Tibial nerve (tissue), 3 donors: ENCODE measurements at regions not wholly inside any gene's neighbourhood (a gene's known extent, or its start where the extent isn't known, plus 50 kb on each side); places are given as distances from the start of the nearest gene placed in this dataset.

Experiments
- CTCF ChIP-seq, 5 experiments: fragments of 200-600 bp in 3 of 5; fragments of 450-650 bp in 2 of 5; sonication (generic) in 3 of 5; IDR thresholded peaks; one replicate each; pipeline ENCODE4 v1.5.1; 2016 to 2019; ENCODE audit warnings: antibody characterized with exemption in 5 of 5, mild to moderate bottlenecking in 3 of 5, moderate library complexity in 2 of 5
- POLR2A ChIP-seq, 2 donors: fragments of 450-650 bp; IDR thresholded peaks; one replicate each; pipeline ENCODE4 v1.6.1; 2017; ENCODE audit warnings: antibody characterized with exemption in 2 of 2, mild to moderate bottlenecking in 2 of 2, moderate library complexity in 2 of 2

DNA sequence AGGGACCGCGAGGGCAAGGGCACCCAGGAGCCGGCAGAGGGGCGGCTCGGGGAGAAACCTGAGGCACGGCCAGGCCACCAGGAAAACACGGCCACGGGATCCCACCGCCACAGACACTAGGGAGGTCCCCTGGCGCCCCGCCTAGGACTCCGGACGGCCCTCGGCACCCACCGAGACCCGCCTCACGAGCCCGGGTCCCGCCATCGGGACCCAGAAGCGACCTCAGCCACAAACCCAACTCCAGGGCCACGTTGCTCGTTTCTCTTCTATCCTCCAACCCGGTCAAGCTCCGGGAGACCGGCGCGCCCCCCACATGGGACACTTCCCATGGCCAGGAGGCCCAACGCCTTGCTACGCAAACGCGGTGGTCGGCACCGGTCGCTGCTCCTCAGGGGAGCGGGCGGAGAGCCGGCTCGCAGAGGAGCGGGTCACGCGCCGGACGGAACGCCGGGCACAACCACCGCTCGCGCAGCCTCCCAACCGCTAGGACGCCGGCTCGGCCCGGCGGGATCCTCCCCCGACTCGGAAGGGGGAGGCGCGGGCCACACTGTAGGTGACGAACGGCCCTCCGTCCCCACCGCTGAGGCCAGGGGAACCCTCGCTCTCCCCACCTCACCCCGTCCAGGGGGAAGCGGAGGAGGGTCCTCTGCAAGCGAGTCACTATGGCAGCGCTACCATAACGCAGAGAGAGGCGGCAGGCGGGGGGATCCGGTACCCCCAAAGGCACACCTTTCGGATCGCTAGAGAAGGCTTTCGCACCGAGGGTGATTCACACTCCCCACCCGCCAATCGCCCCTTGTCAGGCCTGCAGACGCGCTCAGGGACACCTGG, 1514.1 kb upstream of the DEFB115 start:
- no peak for TF ChIP-seq CTCF (IDR thresholded peaks at IDR 0.05)
- no peak for TF ChIP-seq POLR2A (IDR thresholded peaks at IDR 0.05)
